CD14-positive monocyte (primary cell): ENCODE measurements at regions not wholly inside any gene's neighbourhood (a gene's known extent, or its start where the extent isn't known, plus 50 kb on each side); places are given as distances from the start of the nearest gene placed in this dataset.

Source experiments
- DNase-seq, 3 donors: peaks; one replicate each; pipeline ENCODE4 v3.0.0-alpha.2; 2011 to 2022
- H2AFZ ChIP-seq: 2 replicates; pipeline ENCODE4 v1.6.0; 2012; ENCODE audit warnings: mild to moderate bottlenecking, low read depth, low read length, inconsistent platforms; ENCODE audit not compliant: insufficient read depth, poor library complexity, severe bottlenecking
- H3K27ac ChIP-seq, 2 donors: 1 replicate in 1 of 2; 2 replicates in 1 of 2; pipeline ENCODE4 v1.5.1; 2012 to 2013; ENCODE audit warnings: low read length in 2 of 2, control low read depth in 1 of 2, inconsistent platforms in 1 of 2, low read depth in 1 of 2, mild to moderate bottlenecking in 1 of 2
- H3K27me3 ChIP-seq, 2 donors: one replicate each; pipeline versions ENCODE4 v1.6.0 to v1.6.1; 2011 to 2013; ENCODE audit warnings: low read length in 2 of 2; ENCODE audit not compliant: control insufficient read depth in 2 of 2, insufficient read depth in 2 of 2
- H3K36me3 ChIP-seq, 2 donors: replicated peaks in 1 of 2; 1 replicate in 1 of 2; 2 replicates in 1 of 2; pipeline versions ENCODE4 v1.5.1 to v1.6.1; 2012 to 2013; ENCODE audit warnings: low read length in 2 of 2, control low read depth in 1 of 2, inconsistent platforms in 1 of 2, mild to moderate bottlenecking in 1 of 2; ENCODE audit not compliant: insufficient read depth in 2 of 2, control insufficient read depth in 1 of 2
- H3K4me1 ChIP-seq, 2 donors: 1 replicate in 1 of 2; 2 replicates in 1 of 2; pipeline versions ENCODE4 v1.5.1 to v1.6.1; 2012 to 2013; ENCODE audit warnings: low read length in 2 of 2, control low read depth in 1 of 2, inconsistent platforms in 1 of 2, mild to moderate bottlenecking in 1 of 2, moderate library complexity in 1 of 2; ENCODE audit not compliant: insufficient read depth in 2 of 2, control insufficient read depth in 1 of 2
- H3K4me2 ChIP-seq: replicated peaks from 2 replicates; pipeline ENCODE3; 2012; ENCODE audit warnings: low read length, moderate library complexity, mild to moderate bottlenecking; ENCODE audit not compliant: poor library complexity, severe bottlenecking; ENCODE audit errors: extremely low read depth
- H3K4me3 ChIP-seq, 3 experiments: fragments of 200-600 bp in 1 of 3; sonication (generic) in 1 of 3; replicated peaks in 1 of 3; 1 replicate in 2 of 3; 2 replicates in 1 of 3; pipeline ENCODE4 v1.5.1; 2011 to 2013; ENCODE audit warnings: low read length in 3 of 3, mild to moderate bottlenecking in 3 of 3, control low read depth in 2 of 3, low read depth in 2 of 3, inconsistent platforms in 1 of 3, moderate library complexity in 1 of 3
- H3K79me2 ChIP-seq: 2 replicates; pipeline ENCODE4 v1.6.0; 2012; ENCODE audit warnings: mild to moderate bottlenecking, control low read depth, inconsistent platforms, low read length, moderate library complexity; ENCODE audit not compliant: insufficient read depth
- H3K9ac ChIP-seq: 2 replicates; pipeline ENCODE4 v1.6.0; 2017; ENCODE audit warnings: low read length, mild to moderate bottlenecking; ENCODE audit not compliant: insufficient read depth, poor library complexity, severe bottlenecking
- H3K9me3 ChIP-seq, 2 donors: replicated peaks in 1 of 2; 1 replicate in 1 of 2; 2 replicates in 1 of 2; pipeline versions ENCODE4 v1.5.1 to v1.6.1; 2012 to 2013; ENCODE audit warnings: low read length in 2 of 2, control low read depth in 1 of 2; ENCODE audit not compliant: control insufficient read depth in 1 of 2, insufficient read depth in 1 of 2
- H4K20me1 ChIP-seq: 2 replicates; pipeline ENCODE4 v1.6.0; 2012; ENCODE audit warnings: mild to moderate bottlenecking, low read length, control low read depth, moderate library complexity; ENCODE audit not compliant: insufficient read depth
- H3K27ac Mint-ChIP-seq, 7 donors: one replicate each; pipeline ENCODE4 v1.8.0; 2020; ENCODE audit warnings: mild to moderate bottlenecking in 7 of 7, mixed read lengths in 7 of 7, moderate library complexity in 6 of 7, inconsistent platforms in 2 of 7
- H3K27me3 Mint-ChIP-seq, 3 donors: one replicate each; pipeline ENCODE4 v1.8.0; 2021 to 2022; ENCODE audit warnings: low read depth in 3 of 3, mild to moderate bottlenecking in 3 of 3, mixed read lengths in 3 of 3, moderate library complexity in 3 of 3, inconsistent platforms in 1 of 3
- H3K36me3 Mint-ChIP-seq, 2 donors: one replicate each; pipeline ENCODE4 v1.8.0; 2020; ENCODE audit warnings: mixed read lengths in 2 of 2, inconsistent platforms in 1 of 2, mild to moderate bottlenecking in 1 of 2
- H3K4me1 Mint-ChIP-seq: one replicate; pipeline ENCODE4 v1.8.0; 2020; ENCODE audit warnings: mild to moderate bottlenecking, mixed read lengths
- H3K4me3 Mint-ChIP-seq, 2 donors: one replicate each; pipeline ENCODE4 v1.8.0; 2020; ENCODE audit warnings: mild to moderate bottlenecking in 2 of 2, mixed read lengths in 2 of 2, moderate library complexity in 1 of 2
- H3K9me3 Mint-ChIP-seq, 7 donors: one replicate each; pipeline ENCODE4 v1.8.0; 2020 to 2022; ENCODE audit warnings: mixed read lengths in 7 of 7, mild to moderate bottlenecking in 6 of 7, moderate library complexity in 6 of 7, inconsistent platforms in 2 of 7
- WGBS: methylation state at CpG from one replicate; pipeline ENCODE4 v1.1.5; 2013; ENCODE audit warnings: missing lambda C conversion rate; ENCODE audit not compliant: insufficient coverage; 5-methylcytosine and 5-hydroxymethylcytosine counted together
- intact Hi-C, 2 donors: fragments of 100-400 bp; cut with micrococcal nuclease; formaldehyde crosslinking; loops; one replicate each; pipeline versions ENCODE4 v1.15.0 to v1.15.1; 2023
- TF ChIP-seq, protein P1 (sequence below): fragments of 200-600 bp; IDR thresholded peaks from one replicate; pipeline ENCODE4 v1.8.0; 2022; ENCODE audit warnings: antibody characterized with exemption, mild to moderate bottlenecking

DNA sequence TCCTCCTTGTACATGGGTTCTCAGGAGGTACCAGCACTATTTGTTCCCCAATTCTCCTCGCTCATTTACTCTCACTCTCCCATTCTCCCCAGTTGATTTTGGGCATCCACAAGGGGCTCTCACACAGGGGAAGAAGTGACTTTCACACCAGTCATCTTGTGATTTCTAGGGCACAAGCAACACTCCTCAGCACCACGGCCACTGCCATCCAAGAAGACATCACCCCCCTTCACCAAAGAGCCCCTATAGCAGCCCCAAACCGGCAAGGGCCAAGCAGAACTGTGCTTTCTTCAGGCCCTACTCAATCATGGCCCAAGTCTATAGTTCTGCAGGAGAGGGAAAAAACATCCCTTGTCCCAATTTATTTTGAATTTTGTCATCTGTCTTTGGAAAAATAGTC is 209.2 kb upstream of the ARL4C start:
- Mint-ChIP-seq H3K4me3 (no peak overlapping the region), H3K27me3 (peaks cover 0 to 5% (median 3%) of the 10 kb centered on the region in 3 donors), H3K36me3 (no peaks in the 10 kb centered on the region), H3K4me1 (no peaks in the 10 kb centered on the region), H3K27ac (no peak overlapping the region), H3K9me3 (peaks cover 0 to 10% (median 5%) of the 10 kb centered on the region in 7 donors)
- WGBS, result 90% methylated on average over 2 of the region's 3 CpGs
- no peak overlapping the region for H3K27ac ChIP-seq
- DNase-seq, result no peak
- no peaks in the 10 kb centered on the region for H3K9me3 ChIP-seq
- H3K27me3 ChIP-seq, result no peaks in the 10 kb centered on the region
- TF ChIP-seq, protein P1, sequence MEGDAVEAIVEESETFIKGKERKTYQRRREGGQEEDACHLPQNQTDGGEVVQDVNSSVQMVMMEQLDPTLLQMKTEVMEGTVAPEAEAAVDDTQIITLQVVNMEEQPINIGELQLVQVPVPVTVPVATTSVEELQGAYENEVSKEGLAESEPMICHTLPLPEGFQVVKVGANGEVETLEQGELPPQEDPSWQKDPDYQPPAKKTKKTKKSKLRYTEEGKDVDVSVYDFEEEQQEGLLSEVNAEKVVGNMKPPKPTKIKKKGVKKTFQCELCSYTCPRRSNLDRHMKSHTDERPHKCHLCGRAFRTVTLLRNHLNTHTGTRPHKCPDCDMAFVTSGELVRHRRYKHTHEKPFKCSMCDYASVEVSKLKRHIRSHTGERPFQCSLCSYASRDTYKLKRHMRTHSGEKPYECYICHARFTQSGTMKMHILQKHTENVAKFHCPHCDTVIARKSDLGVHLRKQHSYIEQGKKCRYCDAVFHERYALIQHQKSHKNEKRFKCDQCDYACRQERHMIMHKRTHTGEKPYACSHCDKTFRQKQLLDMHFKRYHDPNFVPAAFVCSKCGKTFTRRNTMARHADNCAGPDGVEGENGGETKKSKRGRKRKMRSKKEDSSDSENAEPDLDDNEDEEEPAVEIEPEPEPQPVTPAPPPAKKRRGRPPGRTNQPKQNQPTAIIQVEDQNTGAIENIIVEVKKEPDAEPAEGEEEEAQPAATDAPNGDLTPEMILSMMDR, result no peak
- H3K4me1 ChIP-seq, result no peaks in the 10 kb centered on the region
- no peaks in the 10 kb centered on the region for H3K79me2 ChIP-seq
- H2AFZ ChIP-seq, result no peak overlapping the region
- no peak overlapping the region for H3K4me3 ChIP-seq
- no peak overlapping the region for H3K9ac ChIP-seq
- H4K20me1 ChIP-seq, result no peaks in the 10 kb centered on the region
- no peak overlapping the region for H3K4me2 ChIP-seq
- no peaks in the 10 kb centered on the region for H3K36me3 ChIP-seq
- intact Hi-C loops, result no loop called here

DNA sequence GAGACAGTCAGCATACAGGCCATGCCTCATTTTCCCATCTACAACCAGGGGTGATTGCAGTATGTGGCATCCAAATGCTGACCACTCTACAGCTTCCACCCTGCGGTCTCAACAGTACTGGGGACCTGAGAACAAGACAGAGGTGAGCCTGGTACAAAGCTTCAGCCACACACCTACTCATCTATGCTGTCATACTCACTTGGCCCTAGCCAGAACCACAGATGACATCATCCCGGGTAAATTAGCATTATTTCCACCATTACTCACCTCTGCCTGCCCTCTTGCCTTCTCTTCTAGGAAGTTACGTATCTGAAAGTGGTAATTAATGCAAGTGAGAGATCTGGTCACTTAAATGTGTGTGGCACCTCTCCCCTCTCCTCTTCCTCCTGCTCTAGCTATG is 208.2 kb upstream of the ARL4C start:
- Histone ChIP-seq H3K9me3 (no peaks in the 10 kb centered on the region), H3K9ac (no peak overlapping the region), H3K4me2 (no peak overlapping the region), H3K4me3 (no peak overlapping the region), H4K20me1 (no peaks in the 10 kb centered on the region), H3K4me1 (no peaks in the 10 kb centered on the region), H3K79me2 (no peaks in the 10 kb centered on the region), H3K27me3 (no peaks in the 10 kb centered on the region), H2AFZ (no peak overlapping the region), H3K36me3 (no peaks in the 10 kb centered on the region), H3K27ac (no peak overlapping the region)
- Mint-ChIP-seq H3K27ac (no peak overlapping the region), H3K4me1 (no peaks in the 10 kb centered on the region), H3K36me3 (no peaks in the 10 kb centered on the region), H3K4me3 (no peak overlapping the region), H3K27me3 (peaks cover 0 to 5% (median 3%) of the 10 kb centered on the region in 3 donors), H3K9me3 (peaks cover 0 to 14% (median 9%) of the 10 kb centered on the region in 7 donors)
- intact Hi-C loops, result no loop called here
- DNase-seq, result no peak
- TF ChIP-seq, protein P1, result no peak
- WGBS, result 100% methylated on average over 1 of the region's 3 CpGs
